Ascending aorta (tissue), 2 donors: ENCODE measurements at regions not wholly inside any gene's neighbourhood (a gene's known extent, or its start where the extent isn't known, plus 50 kb on each side); places are given as distances from the start of the nearest gene placed in this dataset.

Source experiments
- DNase-seq, 2 donors: peaks; one replicate each; pipeline ENCODE4 v3.0.0-alpha.2; 2019; ENCODE audit warnings: low spot score in 2 of 2
- H3K27ac ChIP-seq, 2 donors: fragments of 200-600 bp; sonication (generic); one replicate each; pipeline ENCODE4 v1.5.1; 2016 to 2017; ENCODE audit warnings: mild to moderate bottlenecking in 1 of 2
- H3K27me3 ChIP-seq: fragments of 200-600 bp; sonication (generic); one replicate; pipeline ENCODE4 v1.5.1; 2017
- H3K36me3 ChIP-seq, 2 donors: fragments of 200-600 bp; sonication (generic); one replicate each; pipeline ENCODE4 v1.5.1; 2016
- H3K4me1 ChIP-seq, 2 donors: fragments of 200-600 bp; sonication (generic); one replicate each; pipeline ENCODE4 v1.5.1; 2016 to 2017; ENCODE audit warnings: mild to moderate bottlenecking in 1 of 2
- H3K4me3 ChIP-seq, 2 donors: fragments of 200-600 bp; sonication (generic); one replicate each; pipeline ENCODE4 v1.5.1; 2016 to 2017; ENCODE audit warnings: mild to moderate bottlenecking in 1 of 2
- H3K9me3 ChIP-seq, 2 donors: fragments of 200-600 bp; sonication (generic); one replicate each; pipeline ENCODE4 v1.5.1; 2016
- intact Hi-C: fragments of 100-400 bp; cut with DNase I; formaldehyde crosslinking; loops from one replicate; pipeline ENCODE4 v1.15.1; 2023
- TF ChIP-seq, protein P1 (sequence below), 3 experiments: fragments of 200-600 bp in 2 of 3; fragments of 450-650 bp in 1 of 3; sonication (generic) in 2 of 3; IDR thresholded peaks; one replicate each; pipeline ENCODE4 v1.5.1; 2016 to 2019; ENCODE audit warnings: antibody characterized with exemption in 3 of 3, mild to moderate bottlenecking in 1 of 3, moderate library complexity in 1 of 3

DNA sequence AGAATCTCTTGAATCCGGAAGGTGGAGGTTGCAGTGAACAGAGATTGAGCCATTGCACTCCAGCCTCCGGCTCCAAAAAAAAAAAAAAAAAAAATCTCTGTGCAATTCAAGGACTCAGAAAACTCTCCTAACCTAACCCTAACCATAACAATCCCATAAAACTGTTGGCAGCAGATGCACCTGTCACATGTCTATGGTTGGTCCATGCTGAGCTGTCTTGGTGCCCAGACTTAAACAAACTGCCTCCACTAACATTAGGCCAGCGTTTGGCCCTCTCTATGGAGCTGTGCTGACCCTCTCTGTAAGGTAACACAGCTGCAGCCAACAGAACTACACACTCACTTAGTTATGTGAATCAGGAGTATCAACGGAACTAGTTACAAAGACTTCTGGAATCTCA lies 132.5 kb upstream of the PTER start:
- Histone ChIP-seq H3K4me1 (no peaks in the 10 kb centered on the region), H3K9me3 (no peaks in the 10 kb centered on the region), H3K27me3 (no peaks in the 10 kb centered on the region), H3K36me3 (no peaks in the 10 kb centered on the region), H3K4me3 (no peak overlapping the region), H3K27ac (no peak overlapping the region)
- intact Hi-C loops = no loop called here
- DNase-seq = no peak
- TF ChIP-seq, protein P1, sequence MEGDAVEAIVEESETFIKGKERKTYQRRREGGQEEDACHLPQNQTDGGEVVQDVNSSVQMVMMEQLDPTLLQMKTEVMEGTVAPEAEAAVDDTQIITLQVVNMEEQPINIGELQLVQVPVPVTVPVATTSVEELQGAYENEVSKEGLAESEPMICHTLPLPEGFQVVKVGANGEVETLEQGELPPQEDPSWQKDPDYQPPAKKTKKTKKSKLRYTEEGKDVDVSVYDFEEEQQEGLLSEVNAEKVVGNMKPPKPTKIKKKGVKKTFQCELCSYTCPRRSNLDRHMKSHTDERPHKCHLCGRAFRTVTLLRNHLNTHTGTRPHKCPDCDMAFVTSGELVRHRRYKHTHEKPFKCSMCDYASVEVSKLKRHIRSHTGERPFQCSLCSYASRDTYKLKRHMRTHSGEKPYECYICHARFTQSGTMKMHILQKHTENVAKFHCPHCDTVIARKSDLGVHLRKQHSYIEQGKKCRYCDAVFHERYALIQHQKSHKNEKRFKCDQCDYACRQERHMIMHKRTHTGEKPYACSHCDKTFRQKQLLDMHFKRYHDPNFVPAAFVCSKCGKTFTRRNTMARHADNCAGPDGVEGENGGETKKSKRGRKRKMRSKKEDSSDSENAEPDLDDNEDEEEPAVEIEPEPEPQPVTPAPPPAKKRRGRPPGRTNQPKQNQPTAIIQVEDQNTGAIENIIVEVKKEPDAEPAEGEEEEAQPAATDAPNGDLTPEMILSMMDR (IDR thresholded peaks at IDR 0.05) = no peak

DNA sequence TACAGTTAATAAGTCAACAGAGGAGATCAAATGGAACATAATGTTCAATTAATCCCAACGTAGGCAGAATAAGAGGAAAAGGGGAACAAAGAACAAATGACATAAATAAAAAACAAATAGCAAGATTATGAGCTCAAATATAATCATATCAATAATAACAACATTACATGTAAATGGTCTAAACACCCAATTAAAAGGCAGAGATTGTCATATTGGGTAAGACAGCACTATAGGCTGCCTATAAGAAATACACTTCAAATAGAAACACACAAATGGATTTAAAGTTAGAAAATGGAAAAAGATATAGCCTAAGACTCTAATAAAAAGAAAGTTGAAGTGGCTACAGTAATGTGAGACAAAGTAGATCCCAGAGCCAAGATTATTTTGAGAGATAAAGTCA lies 126.4 kb upstream of the PTER start:
- Histone ChIP-seq H3K4me3 (no peak overlapping the region), H3K9me3 (no peaks in the 10 kb centered on the region), H3K27ac (no peak overlapping the region), H3K4me1 (no peaks in the 10 kb centered on the region), H3K36me3 (no peaks in the 10 kb centered on the region), H3K27me3 (no peaks in the 10 kb centered on the region)
- TF ChIP-seq, protein P1 (IDR thresholded peaks at IDR 0.05) = no peak
- intact Hi-C loops = no loop called here
- DNase-seq = no peak

DNA sequence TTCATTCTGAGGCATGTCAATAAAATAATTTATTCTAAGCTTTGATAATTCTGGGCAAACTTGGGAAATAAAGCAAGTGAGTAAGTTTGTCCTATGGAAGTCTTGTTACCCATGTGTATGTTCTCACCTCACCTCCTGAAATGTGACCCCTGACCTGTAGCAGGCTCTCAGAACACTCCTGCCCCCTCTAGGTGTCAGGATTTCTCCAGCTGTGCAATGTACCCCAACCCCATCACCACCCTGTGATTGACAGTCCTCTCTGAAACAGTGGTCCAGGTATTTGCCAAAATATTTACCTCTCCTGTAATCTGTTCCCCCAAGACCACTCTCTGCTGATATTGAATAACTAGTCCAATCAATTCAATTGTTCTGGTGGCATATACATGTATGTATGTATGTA lies 122.6 kb upstream of the PTER start:
- Histone ChIP-seq H3K27me3 (no peaks in the 10 kb centered on the region), H3K27ac (no peak overlapping the region), H3K4me1 (no peaks in the 10 kb centered on the region), H3K36me3 (no peaks in the 10 kb centered on the region), H3K4me3 (no peak overlapping the region), H3K9me3 (no peaks in the 10 kb centered on the region)
- TF ChIP-seq, protein P1 (IDR thresholded peaks at IDR 0.05) = no peak
- no peak for DNase-seq
- intact Hi-C loops = no loop called here

DNA sequence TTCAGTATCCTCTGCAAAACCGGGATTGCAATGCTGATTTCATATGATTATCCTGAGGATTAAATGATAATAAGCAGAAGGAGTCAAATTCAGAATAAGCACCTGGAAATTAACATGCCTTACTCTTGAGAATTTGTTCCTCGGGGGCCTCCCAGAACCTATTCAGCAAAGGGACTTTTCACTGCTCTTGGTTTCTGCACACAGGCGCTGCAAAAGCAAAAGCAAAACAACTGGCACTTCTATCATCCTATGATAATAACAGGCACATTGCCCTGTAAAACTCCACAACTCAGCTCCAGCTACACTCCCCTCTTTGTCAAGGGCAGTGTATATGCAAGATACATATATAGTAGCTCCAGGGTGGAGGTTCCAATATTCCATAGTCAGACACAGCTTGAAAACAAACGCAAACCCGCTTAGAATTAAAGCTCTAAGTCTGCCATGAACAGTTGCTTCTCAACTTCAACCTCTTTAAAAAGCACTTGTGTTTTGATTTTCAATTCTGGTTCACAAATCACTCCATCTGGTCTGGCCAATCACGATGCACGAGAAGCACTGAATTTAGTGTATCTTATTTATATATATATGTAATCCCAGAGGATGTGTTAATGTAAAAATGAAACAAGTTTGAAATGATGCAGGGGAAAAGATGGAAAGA lies 119.9 kb upstream of the PTER start:
- no peaks in the 10 kb centered on the region for H3K27me3 ChIP-seq
- no peak overlapping the region for H3K4me3 ChIP-seq
- H3K4me1 ChIP-seq = no peaks in the 10 kb centered on the region
- H3K9me3 ChIP-seq = no peaks in the 10 kb centered on the region
- no peak for DNase-seq
- intact Hi-C loops = no loop called here
- H3K27ac ChIP-seq = no peak overlapping the region
- no peaks in the 10 kb centered on the region for H3K36me3 ChIP-seq
- TF ChIP-seq, protein P1 (IDR thresholded peaks at IDR 0.05) = no peak

DNA sequence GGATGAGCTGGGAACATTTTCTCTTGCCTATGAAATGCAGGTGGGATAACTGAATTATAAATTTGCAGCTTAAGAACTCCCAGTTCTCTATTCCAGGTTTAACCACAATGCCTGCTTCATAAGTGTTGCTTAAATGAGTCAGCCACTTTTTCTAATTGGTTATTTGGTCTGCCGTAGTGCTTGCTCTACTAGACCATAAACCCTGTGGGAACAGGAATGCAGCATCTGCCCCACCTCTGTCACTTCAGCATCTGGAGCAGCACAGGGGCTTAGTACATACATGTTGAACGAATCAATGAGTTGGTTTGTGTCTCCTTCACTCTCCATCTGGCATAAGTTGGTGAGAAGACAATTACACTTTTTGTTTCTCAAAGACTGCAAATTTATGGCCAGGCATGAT lies 95.2 kb upstream of the PTER start:
- Histone ChIP-seq H3K4me3 (no peak overlapping the region), H3K4me1 (no peaks in the 10 kb centered on the region), H3K27me3 (no peaks in the 10 kb centered on the region), H3K9me3 (no peaks in the 10 kb centered on the region), H3K36me3 (no peaks in the 10 kb centered on the region), H3K27ac (no peak overlapping the region)
- TF ChIP-seq, protein P1 (IDR thresholded peaks at IDR 0.05) = no peak
- intact Hi-C loops = no loop called here
- no peak for DNase-seq

DNA sequence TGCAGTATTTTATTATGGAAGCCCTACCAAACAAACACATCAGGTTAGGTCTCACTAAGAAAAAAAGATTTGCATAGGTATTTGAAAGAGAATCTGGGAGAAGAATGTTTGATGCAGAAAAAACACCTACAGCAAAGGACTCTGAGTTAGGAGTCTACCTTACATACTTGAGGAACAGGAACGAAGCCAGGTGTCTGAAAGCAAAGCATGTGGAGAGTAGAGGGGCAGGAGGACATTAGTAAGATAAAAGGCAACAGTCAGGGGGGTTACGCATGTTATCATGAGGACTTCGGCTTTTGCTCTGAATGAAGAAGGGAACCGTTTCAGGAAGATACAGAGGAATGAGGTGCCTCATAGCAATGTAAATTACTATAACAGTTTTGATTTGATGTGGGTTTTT lies 87.9 kb upstream of the PTER start:
- Histone ChIP-seq H3K27me3 (no peaks in the 10 kb centered on the region), H3K4me1 (no peaks in the 10 kb centered on the region), H3K9me3 (no peaks in the 10 kb centered on the region), H3K27ac (no peak overlapping the region), H3K36me3 (no peaks in the 10 kb centered on the region), H3K4me3 (no peak overlapping the region)
- no peak for DNase-seq
- TF ChIP-seq, protein P1 (IDR thresholded peaks at IDR 0.05) = no peak
- intact Hi-C loops = no loop called here
